ENCODE measurements at regions not wholly inside any gene's neighbourhood (a gene's known extent, or its start where the extent isn't known, plus 50 kb on each side); places are given as distances from the start of the nearest gene placed in this dataset.

DNA sequence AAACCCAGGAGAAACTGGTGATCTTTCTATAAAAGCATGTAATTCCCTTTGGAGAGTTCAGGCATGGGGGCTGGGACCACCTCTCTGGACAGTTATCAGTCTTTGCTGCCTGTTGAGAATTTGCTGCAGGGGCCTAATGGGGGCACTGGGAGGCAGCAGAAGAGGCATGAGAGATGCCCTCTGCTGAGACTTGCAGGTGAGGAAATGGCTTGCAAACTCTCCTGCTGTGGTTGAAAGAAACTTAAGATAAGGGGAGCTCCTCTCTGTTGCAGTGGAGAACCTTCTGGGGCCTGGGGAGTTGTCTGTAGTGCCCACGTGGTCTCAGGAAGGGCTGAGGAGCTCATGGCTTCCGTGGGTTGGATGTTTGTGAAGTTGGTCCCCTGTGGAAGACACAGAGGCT, 301.1 kb upstream of the FOXF1 start:
- DNase-seq (ENCODE audit: low read depth, low spot score) = no peak
- Histone ChIP-seq H4K20me1 (ENCODE audit: control insufficient read depth, insufficient read depth) (no peaks in the 10 kb centered on the region), H3K27me3 (replicated peaks in 1 of 2; ENCODE audit: control insufficient read depth in 2 of 2, insufficient read depth in 2 of 2, low read length in 1 of 2) (no peaks in the 10 kb centered on the region), H2AFZ (ENCODE audit: control insufficient read depth, low read depth, low read length) (no peak overlapping the region), H3K9me3 (replicated peaks; ENCODE audit: control insufficient read depth, insufficient read depth, low read length) (peaks cover 3% of the 10 kb centered on the region; the same call in 1 of the 3 replicates), H3K4me3 (no peak overlapping the region), H3K27ac (ENCODE audit: control insufficient read depth, insufficient read depth) (no peak overlapping the region), H3K9ac (ENCODE audit: control insufficient read depth, insufficient read depth, low read length) (no peak overlapping the region), H3K36me3 (ENCODE audit: control insufficient read depth in 2 of 2, insufficient read depth in 2 of 2, low read length in 1 of 2) (no peaks in the 10 kb centered on the region), H3K4me1 (ENCODE audit: control insufficient read depth, insufficient read depth, low read length) (no peaks in the 10 kb centered on the region), H3K79me2 (ENCODE audit: control insufficient read depth, insufficient read depth, low read length) (no peaks in the 10 kb centered on the region), H3K4me2 (ENCODE audit: control insufficient read depth, insufficient read depth) (no peak overlapping the region)
- BruUV-seq (replicated peaks) = no TSS peak
- ChIA-PET RAD21 (ENCODE audit: unreplicated experiment) (no interaction called here), SMC1A (ENCODE audit: uncharacterized antibody, unreplicated experiment) (no interaction called here), POLR2A (no interaction called here), CTCF (no interaction called here)
- TF ChIP-seq, protein P1, sequence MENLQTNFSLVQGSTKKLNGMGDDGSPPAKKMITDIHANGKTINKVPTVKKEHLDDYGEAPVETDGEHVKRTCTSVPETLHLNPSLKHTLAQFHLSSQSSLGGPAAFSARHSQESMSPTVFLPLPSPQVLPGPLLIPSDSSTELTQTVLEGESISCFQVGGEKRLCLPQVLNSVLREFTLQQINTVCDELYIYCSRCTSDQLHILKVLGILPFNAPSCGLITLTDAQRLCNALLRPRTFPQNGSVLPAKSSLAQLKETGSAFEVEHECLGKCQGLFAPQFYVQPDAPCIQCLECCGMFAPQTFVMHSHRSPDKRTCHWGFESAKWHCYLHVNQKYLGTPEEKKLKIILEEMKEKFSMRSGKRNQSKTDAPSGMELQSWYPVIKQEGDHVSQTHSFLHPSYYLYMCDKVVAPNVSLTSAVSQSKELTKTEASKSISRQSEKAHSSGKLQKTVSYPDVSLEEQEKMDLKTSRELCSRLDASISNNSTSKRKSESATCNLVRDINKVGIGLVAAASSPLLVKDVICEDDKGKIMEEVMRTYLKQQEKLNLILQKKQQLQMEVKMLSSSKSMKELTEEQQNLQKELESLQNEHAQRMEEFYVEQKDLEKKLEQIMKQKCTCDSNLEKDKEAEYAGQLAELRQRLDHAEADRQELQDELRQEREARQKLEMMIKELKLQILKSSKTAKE (IDR thresholded peaks at IDR 0.05; ENCODE audit: low read depth, poor library complexity, severe bottlenecking) = no peak
- TF ChIP-seq YBX1 (IDR thresholded peaks at IDR 0.05) (no peak), WRNIP1 (IDR thresholded peaks at IDR 0.05; ENCODE audit: borderline replicate concordance, low read depth, low read length) (no peak), RBBP5 (conservative IDR thresholded peaks at IDR 0.05) (no peak), MXI1 (IDR thresholded peaks at IDR 0.05; ENCODE audit: low read depth, low read length) (no peak), GATAD2B (conservative IDR thresholded peaks at IDR 0.05; ENCODE audit: low read depth) (no peak), SPI1 (IDR thresholded peaks at IDR 0.05; ENCODE audit: borderline replicate concordance, insufficient read depth, low read depth, low read length) (no peak), NR2F1 (conservative IDR thresholded peaks at IDR 0.05) (no peak)
- TF ChIP-seq, protein P2, sequence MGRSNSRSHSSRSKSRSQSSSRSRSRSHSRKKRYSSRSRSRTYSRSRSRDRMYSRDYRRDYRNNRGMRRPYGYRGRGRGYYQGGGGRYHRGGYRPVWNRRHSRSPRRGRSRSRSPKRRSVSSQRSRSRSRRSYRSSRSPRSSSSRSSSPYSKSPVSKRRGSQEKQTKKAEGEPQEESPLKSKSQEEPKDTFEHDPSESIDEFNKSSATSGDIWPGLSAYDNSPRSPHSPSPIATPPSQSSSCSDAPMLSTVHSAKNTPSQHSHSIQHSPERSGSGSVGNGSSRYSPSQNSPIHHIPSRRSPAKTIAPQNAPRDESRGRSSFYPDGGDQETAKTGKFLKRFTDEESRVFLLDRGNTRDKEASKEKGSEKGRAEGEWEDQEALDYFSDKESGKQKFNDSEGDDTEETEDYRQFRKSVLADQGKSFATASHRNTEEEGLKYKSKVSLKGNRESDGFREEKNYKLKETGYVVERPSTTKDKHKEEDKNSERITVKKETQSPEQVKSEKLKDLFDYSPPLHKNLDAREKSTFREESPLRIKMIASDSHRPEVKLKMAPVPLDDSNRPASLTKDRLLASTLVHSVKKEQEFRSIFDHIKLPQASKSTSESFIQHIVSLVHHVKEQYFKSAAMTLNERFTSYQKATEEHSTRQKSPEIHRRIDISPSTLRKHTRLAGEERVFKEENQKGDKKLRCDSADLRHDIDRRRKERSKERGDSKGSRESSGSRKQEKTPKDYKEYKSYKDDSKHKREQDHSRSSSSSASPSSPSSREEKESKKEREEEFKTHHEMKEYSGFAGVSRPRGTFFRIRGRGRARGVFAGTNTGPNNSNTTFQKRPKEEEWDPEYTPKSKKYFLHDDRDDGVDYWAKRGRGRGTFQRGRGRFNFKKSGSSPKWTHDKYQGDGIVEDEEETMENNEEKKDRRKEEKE (IDR thresholded peaks at IDR 0.05) = no peak
- TF ChIP-seq, protein P3, sequence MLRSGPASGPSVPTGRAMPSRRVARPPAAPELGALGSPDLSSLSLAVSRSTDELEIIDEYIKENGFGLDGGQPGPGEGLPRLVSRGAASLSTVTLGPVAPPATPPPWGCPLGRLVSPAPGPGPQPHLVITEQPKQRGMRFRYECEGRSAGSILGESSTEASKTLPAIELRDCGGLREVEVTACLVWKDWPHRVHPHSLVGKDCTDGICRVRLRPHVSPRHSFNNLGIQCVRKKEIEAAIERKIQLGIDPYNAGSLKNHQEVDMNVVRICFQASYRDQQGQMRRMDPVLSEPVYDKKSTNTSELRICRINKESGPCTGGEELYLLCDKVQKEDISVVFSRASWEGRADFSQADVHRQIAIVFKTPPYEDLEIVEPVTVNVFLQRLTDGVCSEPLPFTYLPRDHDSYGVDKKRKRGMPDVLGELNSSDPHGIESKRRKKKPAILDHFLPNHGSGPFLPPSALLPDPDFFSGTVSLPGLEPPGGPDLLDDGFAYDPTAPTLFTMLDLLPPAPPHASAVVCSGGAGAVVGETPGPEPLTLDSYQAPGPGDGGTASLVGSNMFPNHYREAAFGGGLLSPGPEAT (IDR thresholded peaks at IDR 0.05; ENCODE audit: low read depth) = no peak
- TF ChIP-seq, protein P4, sequence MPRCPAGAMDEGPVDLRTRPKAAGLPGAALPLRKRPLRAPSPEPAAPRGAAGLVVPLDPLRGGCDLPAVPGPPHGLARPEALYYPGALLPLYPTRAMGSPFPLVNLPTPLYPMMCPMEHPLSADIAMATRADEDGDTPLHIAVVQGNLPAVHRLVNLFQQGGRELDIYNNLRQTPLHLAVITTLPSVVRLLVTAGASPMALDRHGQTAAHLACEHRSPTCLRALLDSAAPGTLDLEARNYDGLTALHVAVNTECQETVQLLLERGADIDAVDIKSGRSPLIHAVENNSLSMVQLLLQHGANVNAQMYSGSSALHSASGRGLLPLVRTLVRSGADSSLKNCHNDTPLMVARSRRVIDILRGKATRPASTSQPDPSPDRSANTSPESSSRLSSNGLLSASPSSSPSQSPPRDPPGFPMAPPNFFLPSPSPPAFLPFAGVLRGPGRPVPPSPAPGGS (IDR thresholded peaks at IDR 0.05; ENCODE audit: borderline replicate concordance, insufficient read depth, low read depth, low read length, poor library complexity, severe bottlenecking) = no peak
- in situ Hi-C loops (cut with MboI) = no loop called here
- ATAC-seq = no peak
- 0% methylated on average over 2 of the region's 2 CpGs for WGBS (ENCODE audit: insufficient coverage, insufficient replicate concordance, low lambda C conversion rate, missing lambda C conversion rate)
- FAIRE-seq = no peak
- intact Hi-C loops (cut with micrococcal nuclease; ENCODE audit: unreplicated experiment) = loop anchor here (10.0 kb wide), 1 partner anchor 134 kb away; no protein-coding TSS in a partner anchor

Measured in GM12878 (cell line).